Lung (tissue), 11 donors: ENCODE measurements at regions not wholly inside any gene's neighbourhood (a gene's known extent, or its start where the extent isn't known, plus 50 kb on each side); places are given as distances from the start of the nearest gene placed in this dataset.
A peak's percentile ranks its signal among the peaks of the same experiment; 100 is the strongest.

ENCODE experiments used
- ATAC-seq: fragments of 200-7000 bp; cut with Tn5 transposase; one replicate; pipeline ENCODE4 v1.9.1; 2020; ENCODE audit warnings: moderate number of reproducible peaks; ENCODE audit not compliant: insufficient read depth, low FRiP score
- DNase-seq, 3 donors: peaks; one replicate each; pipeline ENCODE4 v3.0.0-alpha.2; 2013 to 2017
- H3K27ac ChIP-seq, 2 donors: one replicate each; pipeline ENCODE4 v1.5.1; 2013; ENCODE audit warnings: mild to moderate bottlenecking in 2 of 2, moderate library complexity in 2 of 2, control low read depth in 1 of 2, inconsistent platforms in 1 of 2, low read depth in 1 of 2, low read length in 1 of 2
- H3K27me3 ChIP-seq, 3 donors: one replicate each; pipeline ENCODE4 v1.5.1; 2013; ENCODE audit warnings: low read length in 2 of 3; ENCODE audit not compliant: control insufficient read depth in 3 of 3, insufficient read depth in 3 of 3
- H3K36me3 ChIP-seq, 4 donors: one replicate each; pipeline ENCODE4 v1.5.1; 2013; ENCODE audit warnings: low read length in 4 of 4, mild to moderate bottlenecking in 1 of 4, moderate library complexity in 1 of 4; ENCODE audit not compliant: control insufficient read depth in 4 of 4, insufficient read depth in 4 of 4
- H3K4me1 ChIP-seq, 5 donors: one replicate each; pipeline ENCODE4 v1.5.1; 2013; ENCODE audit warnings: low read length in 5 of 5, mild to moderate bottlenecking in 2 of 5, moderate library complexity in 1 of 5; ENCODE audit not compliant: control insufficient read depth in 5 of 5, insufficient read depth in 5 of 5
- H3K4me3 ChIP-seq: one replicate; pipeline ENCODE4 v1.5.1; 2013; ENCODE audit warnings: mild to moderate bottlenecking, control low read depth, moderate library complexity
- H3K9ac ChIP-seq, 2 donors: one replicate each; pipeline ENCODE4 v1.5.1; 2013; ENCODE audit warnings: low read length in 2 of 2, control low read depth in 1 of 2; ENCODE audit not compliant: insufficient read depth in 1 of 2
- H3K9me3 ChIP-seq, 4 donors: one replicate each; pipeline ENCODE4 v1.5.1; 2013; ENCODE audit warnings: low read length in 3 of 4, mild to moderate bottlenecking in 1 of 4, moderate library complexity in 1 of 4; ENCODE audit not compliant: control insufficient read depth in 4 of 4, insufficient read depth in 3 of 4
- WGBS, 2 donors: extraction: QIAGEN DNeasy Blood & Tissue Kit; methylation state at CpG; one replicate each; pipeline ENCODE4 v1.1.7; 2013; 5-methylcytosine and 5-hydroxymethylcytosine counted together
- TF ChIP-seq, protein P1 (sequence below): IDR thresholded peaks from 2 replicates; pipeline ENCODE4 v1.5.1; 2012; ENCODE audit warnings: mild to moderate bottlenecking; ENCODE audit errors: control extremely low read depth, extremely low read depth
- donor health status: control.
- donor health status: control.
- donor health status: Bipolar disorder and iron deficiency.
- donor health status: healthy.
- donor health status: DM: yes; HTN: yes; CAD: no.

DNA sequence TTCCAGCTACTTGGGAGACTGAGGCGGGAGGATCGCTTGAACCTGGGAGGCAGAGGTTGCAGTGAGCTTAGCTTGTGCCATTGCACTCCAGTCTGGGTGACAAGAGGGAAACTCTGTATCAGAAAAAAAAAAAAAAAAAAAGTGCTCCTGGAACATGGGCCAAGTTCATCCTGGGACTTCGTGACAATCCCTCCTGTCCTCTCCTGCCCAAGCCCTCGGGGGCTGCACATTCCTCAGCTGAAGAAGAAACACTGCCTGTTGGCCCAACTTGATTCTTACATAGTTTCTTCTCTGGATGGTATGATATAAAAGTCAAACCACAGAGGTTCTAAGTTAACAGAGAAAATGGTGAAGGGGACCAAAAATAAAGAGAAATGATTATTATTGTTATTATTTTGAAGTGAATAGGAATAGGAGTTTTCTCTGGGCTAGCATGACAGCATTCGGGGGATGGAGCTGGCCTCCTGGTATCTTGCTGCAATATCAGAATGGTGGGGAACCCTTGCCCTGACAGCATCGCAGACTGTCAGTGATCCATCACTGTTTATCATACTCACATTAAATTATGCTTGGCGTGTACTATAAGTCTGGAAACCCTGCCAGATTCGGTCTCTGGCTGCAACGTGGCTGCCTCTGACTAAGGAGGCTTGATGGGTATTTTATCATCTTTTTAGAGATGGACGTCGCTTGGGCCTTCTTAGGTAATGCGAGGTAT is 113.7 kb upstream of the OXGR1 start:
- H3K4me1 ChIP-seq: peaks cover 0 to 51% (median 17%) of the 10 kb centered on the region in 5 donors
- H3K27ac ChIP-seq: no peak overlapping the region
- H3K27me3 ChIP-seq: no peaks in the 10 kb centered on the region
- H3K36me3 ChIP-seq: no peaks in the 10 kb centered on the region
- WGBS, 2 donors: 80 to 84% methylated on average over 12 of the region's 12 CpGs
- H3K4me3 ChIP-seq: no peak overlapping the region
- peak in 1 of 3 donors; percentile 49 for DNase-seq
- TF ChIP-seq, protein P1, sequence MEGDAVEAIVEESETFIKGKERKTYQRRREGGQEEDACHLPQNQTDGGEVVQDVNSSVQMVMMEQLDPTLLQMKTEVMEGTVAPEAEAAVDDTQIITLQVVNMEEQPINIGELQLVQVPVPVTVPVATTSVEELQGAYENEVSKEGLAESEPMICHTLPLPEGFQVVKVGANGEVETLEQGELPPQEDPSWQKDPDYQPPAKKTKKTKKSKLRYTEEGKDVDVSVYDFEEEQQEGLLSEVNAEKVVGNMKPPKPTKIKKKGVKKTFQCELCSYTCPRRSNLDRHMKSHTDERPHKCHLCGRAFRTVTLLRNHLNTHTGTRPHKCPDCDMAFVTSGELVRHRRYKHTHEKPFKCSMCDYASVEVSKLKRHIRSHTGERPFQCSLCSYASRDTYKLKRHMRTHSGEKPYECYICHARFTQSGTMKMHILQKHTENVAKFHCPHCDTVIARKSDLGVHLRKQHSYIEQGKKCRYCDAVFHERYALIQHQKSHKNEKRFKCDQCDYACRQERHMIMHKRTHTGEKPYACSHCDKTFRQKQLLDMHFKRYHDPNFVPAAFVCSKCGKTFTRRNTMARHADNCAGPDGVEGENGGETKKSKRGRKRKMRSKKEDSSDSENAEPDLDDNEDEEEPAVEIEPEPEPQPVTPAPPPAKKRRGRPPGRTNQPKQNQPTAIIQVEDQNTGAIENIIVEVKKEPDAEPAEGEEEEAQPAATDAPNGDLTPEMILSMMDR: no peak
- H3K9ac ChIP-seq: no peak overlapping the region
- no peaks in the 10 kb centered on the region for H3K9me3 ChIP-seq
- ATAC-seq: no peak

GRCh38 chr13:97108530-97108900 is 113.6 kb upstream of the MBNL2 start:
- WGBS, 2 donors: 68 to 75% methylated on average over 3 of the region's 3 CpGs
- ATAC-seq: no peak
- no peak overlapping the region for H3K4me3 ChIP-seq
- H3K27me3 ChIP-seq: no peaks in the 10 kb centered on the region
- DNase-seq: peak in 2 of 3 donors; percentile 54 to 57
- H3K36me3 ChIP-seq: no peaks in the 10 kb centered on the region
- no peaks in the 10 kb centered on the region for H3K9me3 ChIP-seq
- H3K4me1 ChIP-seq: peaks cover 0 to 56% (median 22%) of the 10 kb centered on the region in 5 donors
- no peak overlapping the region for H3K9ac ChIP-seq
- TF ChIP-seq, protein P1: no peak
- H3K27ac ChIP-seq: no peak overlapping the region

DNA sequence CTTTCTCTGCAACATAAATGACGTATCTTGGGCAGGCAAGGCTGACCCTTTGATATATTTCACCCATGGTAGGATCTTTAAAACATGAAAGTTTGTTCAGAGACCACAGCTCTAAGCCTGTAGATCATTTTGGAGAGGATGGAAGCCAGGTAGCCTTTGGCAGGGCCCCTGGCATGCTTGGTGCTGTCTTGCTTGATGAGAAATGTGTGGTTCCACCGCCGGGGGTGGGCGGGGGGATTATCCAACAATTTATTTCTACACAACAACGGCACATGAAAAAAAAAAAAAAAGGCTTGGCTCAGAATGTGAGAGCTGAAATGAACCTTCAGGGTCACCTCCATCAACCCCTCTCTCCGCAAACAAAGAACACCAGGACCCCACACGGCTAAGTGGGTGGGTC is 112.9 kb upstream of the MBNL2 start:
- DNase-seq: peak in 1 of 3 donors; percentile 19
- H3K9ac ChIP-seq: peak overlapping the region in 1 of 2 donors; percentile 82

More for the DNA sequence above, 112.9 kb upstream of the MBNL2 start:
- Histone ChIP-seq H3K4me1 (peaks cover 1 to 63% (median 30%) of the 10 kb centered on the region in 5 donors), H3K36me3 (no peaks in the 10 kb centered on the region), H3K27me3 (no peaks in the 10 kb centered on the region), H3K9me3 (no peaks in the 10 kb centered on the region), H3K27ac (no peak overlapping the region), H3K4me3 (no peak overlapping the region)
- ATAC-seq: no peak
- TF ChIP-seq, protein P1: no peak
- 85 to 90% methylated on average over 7 of the region's 7 CpGs for WGBS, 2 donors
